ENCODE measurements at regions not wholly inside any gene's neighbourhood (a gene's known extent, or its start where the extent isn't known, plus 50 kb on each side); places are given as distances from the start of the nearest gene placed in this dataset.

- no peak for DNase-seq (ENCODE audit: low read depth)
Observed at GRCh38 chr14:29111554-29111953, 345.0 kb downstream of the FOXG1 start.

- no peak for DNase-seq (ENCODE audit: low read depth)
Observed at GRCh38 chr14:29123017-29123416, 356.4 kb downstream of the FOXG1 start.

- no peak for DNase-seq (ENCODE audit: low read depth)
Observed at GRCh38 chr14:29126361-29126760, 359.8 kb downstream of the FOXG1 start.

- no peak for DNase-seq (ENCODE audit: low read depth)
Observed at GRCh38 chr14:29126865-29127264, 360.3 kb downstream of the FOXG1 start.

GRCh38 chr14:29140016-29140415 lies 373.4 kb downstream of the FOXG1 start:
- no peak for DNase-seq (ENCODE audit: low read depth)

GRCh38 chr14:29144621-29145020 lies 378.0 kb downstream of the FOXG1 start:
- DNase-seq (ENCODE audit: low read depth) = peak; percentile 94

DNA sequence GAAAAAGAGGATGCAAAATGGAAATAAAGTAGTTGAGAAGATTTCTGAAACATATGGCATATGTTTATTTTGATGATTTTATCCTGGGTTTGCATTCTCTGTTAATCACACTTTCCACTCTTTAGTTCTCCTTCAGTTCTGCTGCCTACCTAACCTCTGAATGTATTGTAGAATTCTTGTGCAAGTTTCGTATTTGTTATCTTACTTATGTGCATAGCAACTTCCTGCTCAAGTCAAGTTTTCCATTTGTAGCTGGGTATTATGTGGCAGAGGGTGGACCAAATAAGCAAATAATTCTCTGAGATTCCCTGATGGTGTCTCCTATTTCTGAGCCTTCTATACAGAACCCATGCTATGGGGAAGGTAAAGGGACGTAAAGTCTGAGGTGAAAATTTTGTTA lies 381.6 kb downstream of the FOXG1 start:
- DNase-seq (ENCODE audit: low read depth) = no peak

GRCh38 chr14:29149798-29150197 lies 383.2 kb downstream of the FOXG1 start:
- DNase-seq (ENCODE audit: low read depth) = no peak

- DNase-seq (ENCODE audit: low read depth) = no peak
Observed at GRCh38 chr14:29150659-29151058, 384.1 kb downstream of the FOXG1 start.

- no peak for DNase-seq (ENCODE audit: low read depth)
Observed at GRCh38 chr14:29156096-29156495, 389.5 kb downstream of the FOXG1 start.

DNA sequence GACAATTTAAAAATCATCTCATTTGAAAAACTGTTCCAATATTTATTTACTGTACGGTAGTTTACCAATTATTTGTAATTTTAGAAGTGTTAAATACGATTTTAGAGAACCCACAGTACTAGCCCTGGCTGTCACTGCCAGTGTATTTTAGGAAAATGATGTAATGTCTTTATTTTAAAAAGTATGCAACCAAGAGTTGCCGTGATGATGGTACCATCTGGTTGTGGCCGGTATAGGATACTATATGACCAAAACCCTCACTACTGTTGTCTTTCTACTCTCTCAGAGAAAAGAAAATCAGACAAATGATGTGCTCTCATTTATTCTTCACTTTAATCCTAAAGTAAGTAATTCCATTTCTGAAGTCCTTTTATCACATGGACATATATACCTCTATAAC lies 395.0 kb downstream of the FOXG1 start:
- DNase-seq (ENCODE audit: low read depth) = no peak

GRCh38 chr14:29163109-29163508 lies 396.5 kb downstream of the FOXG1 start:
- no peak for DNase-seq (ENCODE audit: low read depth)

- no peak for DNase-seq (ENCODE audit: low read depth)
Observed at GRCh38 chr14:29165431-29165830, 398.8 kb downstream of the FOXG1 start.

GRCh38 chr14:29166507-29166906 lies 399.9 kb downstream of the FOXG1 start:
- no peak for DNase-seq (ENCODE audit: low read depth)

GRCh38 chr14:29168149-29168548 lies 401.6 kb downstream of the FOXG1 start:
- no peak for DNase-seq (ENCODE audit: low read depth)

- DNase-seq (ENCODE audit: low read depth) = no peak
Observed at GRCh38 chr14:29169408-29169807, 402.8 kb downstream of the FOXG1 start.

DNA sequence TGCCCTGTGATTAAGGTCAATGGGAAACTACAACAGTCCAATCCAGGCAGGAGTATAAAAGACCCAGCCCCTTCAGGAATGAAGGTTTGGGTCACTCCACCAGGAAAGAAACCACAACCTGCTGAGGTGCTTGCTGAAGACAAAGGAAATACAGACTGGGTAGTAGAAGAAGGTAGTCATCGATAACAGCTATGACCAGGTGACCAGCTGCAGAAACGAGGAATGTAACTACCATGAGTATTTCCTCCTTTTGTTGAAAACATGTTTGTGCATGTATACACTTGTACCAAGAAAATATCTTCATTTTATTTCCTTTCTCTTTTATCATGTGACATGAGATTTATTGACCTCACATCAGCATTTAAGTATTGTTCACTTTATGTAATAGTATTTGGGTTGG lies 409.1 kb downstream of the FOXG1 start:
- no peak for DNase-seq (ENCODE audit: low read depth)

GRCh38 chr14:29176876-29177275 lies 410.3 kb downstream of the FOXG1 start:
- DNase-seq (ENCODE audit: low read depth) = no peak

GRCh38 chr14:29178971-29179370 lies 412.4 kb downstream of the FOXG1 start:
- no peak for DNase-seq (ENCODE audit: low read depth)

GRCh38 chr14:29191092-29191491 lies 424.5 kb downstream of the FOXG1 start:
- no peak for DNase-seq (ENCODE audit: low read depth)

- DNase-seq (ENCODE audit: low read depth) = no peak
Observed at GRCh38 chr14:29197557-29197956, 431.0 kb downstream of the FOXG1 start.

GRCh38 chr14:29205658-29206057 lies 439.1 kb downstream of the FOXG1 start:
- no peak for DNase-seq (ENCODE audit: low read depth)

DNA sequence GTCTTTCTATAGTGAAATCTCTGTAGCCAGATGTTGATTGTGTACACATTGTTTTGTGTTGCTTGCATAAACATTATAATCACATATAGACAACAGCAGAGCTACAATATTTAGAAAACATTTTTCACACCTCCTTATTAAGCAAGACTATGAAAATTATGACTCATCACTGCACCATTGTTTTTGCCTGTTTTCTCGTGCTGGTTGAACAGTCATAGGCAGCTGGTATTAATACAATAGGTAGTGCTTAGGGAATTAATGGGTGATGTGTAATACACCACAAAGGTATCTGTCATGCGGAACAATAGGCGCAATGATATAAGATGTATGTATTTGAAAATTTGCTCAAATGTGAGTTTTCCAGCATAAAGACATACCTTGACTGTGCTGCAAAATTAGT lies 449.3 kb downstream of the FOXG1 start:
- DNase-seq (ENCODE audit: low read depth) = no peak

DNA sequence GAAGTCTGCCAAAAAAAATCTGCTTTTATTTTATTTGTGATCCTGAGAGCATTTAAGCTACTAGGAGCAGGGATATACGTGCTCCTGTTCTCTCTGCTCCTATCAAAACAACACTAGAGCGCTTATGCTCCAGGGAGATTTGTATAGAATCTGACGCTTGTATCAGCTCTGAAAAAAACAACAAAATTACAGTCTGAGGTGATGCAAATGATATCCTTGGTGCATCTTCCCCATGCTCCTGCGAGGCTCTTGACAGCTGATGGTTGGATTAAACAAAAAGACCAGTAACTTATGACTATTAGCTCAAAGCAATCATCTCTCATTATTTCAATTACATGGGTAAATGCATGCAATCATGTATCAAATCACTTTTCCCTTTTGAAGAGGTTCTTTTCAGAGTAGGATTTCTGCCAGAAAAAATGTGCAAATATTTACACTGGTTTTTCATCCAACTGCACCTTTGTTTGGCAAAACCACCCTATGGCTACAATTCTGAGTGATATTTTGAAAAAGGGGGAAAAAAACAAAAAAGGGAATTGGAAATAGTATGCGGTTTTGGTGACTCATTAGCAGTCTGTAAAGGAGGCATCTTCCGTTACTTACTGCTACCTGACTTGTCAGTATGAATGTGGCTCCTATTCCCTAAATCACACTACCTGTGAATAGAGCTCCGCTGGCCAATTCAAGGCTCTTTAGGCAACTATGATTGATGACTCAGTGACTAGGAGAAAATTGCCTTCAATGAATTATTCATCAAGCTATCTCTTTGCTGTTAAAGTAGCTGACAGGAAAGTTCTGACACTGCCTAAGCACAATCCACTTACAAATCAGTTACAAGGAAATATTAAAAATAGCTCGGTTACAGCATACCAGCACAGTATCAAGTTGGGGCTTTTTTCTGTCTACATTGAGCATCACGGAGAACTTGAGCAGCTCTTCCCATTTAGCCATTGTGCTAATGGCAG lies 450.0 kb downstream of the FOXG1 start:
- DNase-seq (ENCODE audit: low read depth) = no peak

Data from GM04504 (cell line).